ENCODE measurements at regions not wholly inside any gene's neighbourhood (a gene's known extent, or its start where the extent isn't known, plus 50 kb on each side); places are given as distances from the start of the nearest gene placed in this dataset.
"Not testable (repeated sequence)": the region's sequence is repeated elsewhere in the genome, so short reads cannot be mapped to it uniquely, and the experiment has no call there.

- DNase-seq = no peak
Observed at GRCh38 chrX:38943120-38943519, 141.9 kb downstream of the MID1IP1 start.

DNA sequence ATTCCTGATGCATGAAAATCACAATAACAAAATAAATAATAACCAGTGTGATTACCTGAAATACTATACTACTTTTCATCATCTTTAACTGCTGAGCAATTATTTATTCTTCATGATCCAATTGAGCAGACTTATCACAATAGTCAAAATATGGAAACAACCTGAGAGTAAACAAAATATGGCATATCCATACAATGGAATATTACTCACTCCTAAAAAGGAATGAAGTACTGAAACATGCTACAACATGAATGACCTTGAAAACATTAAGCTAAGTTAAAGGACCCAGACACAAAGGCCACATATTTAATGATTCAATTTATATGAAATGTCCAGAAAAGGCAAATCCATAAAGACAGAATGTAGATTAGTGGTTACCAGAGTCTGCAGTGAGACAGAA is 146.8 kb downstream of the MID1IP1 start:
- no peak for DNase-seq

DNA sequence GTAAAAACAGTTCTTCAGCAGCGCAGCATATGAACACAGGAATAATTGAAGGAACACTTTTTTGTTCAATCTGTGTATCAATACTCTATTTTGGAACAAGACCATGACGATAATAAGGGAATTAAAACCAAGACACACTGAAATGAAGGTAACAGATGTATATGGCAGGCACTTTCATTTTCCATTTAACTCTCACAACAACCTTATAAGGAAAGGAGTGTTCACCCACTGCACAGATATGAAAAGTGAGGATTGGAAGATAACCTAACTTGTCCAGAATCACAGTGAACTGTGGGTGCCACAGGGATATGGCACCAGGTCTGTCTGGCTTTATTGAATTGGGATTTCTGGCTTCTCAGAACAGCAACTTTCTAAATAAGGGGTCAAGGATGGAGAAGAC is 153.3 kb downstream of the MID1IP1 start:
- DNase-seq = no peak

GRCh38 chrX:38959736-38960135 is 158.5 kb downstream of the MID1IP1 start:
- no peak for DNase-seq

DNA sequence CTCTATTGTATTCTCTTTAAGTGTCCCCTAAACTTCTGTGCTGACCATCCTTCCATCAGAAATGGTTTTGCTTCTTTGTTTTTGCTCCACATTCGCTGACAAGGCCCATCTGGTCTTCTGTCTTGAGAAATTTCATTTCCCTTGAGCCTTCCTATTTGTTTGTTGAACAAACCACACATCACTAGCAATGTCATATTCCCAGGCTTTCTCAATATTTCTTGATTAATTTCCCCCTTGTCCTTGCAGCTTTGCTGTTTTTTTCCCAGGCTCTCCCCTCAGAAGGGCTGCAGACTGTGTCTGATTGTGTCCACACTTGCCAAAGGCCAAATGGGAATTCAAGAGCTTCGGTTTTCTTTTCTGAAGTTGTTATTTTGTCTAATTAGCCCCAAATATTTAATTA is 158.9 kb downstream of the MID1IP1 start:
- DNase-seq = no peak

DNA sequence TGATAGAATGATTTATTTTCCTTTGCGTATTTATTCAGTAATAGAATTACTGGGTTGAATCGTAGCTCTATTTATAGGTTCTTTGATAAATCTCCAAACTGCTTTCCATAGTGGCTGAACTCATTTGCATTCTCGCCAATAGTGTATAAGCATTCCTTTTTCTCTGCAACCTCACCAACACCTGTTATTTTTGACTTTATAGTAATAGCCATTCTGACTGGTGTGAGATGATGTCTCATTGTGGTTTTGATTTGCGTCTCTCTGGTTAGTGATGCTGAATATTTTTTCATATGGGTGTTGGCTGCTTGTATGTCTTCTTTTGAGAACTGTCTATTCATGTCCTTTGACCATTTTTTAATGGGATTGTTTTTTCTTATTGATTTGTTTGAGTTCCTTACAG is 160.7 kb downstream of the MID1IP1 start:
- DNase-seq = no peak

DNA sequence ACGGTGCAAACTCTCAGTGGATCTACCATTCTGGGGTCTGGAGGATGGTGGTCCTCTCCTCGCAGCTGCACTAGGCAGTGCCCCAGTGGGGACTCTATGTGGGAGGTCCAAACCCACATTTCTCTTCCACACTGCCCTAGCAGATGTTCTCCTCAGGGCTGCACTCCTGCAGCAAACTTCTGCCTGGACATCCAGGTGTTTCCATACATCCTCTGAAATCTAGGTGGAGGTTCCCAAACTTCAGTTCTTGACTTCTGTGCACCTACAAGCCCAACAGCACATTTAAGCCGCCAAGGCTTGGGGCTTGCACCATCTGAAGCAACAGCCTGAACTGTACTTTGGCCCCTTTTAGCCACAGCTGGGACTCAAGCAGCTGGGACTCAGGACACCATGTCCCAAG is 162.0 kb downstream of the MID1IP1 start:
- DNase-seq = not testable (repeated sequence)

DNA sequence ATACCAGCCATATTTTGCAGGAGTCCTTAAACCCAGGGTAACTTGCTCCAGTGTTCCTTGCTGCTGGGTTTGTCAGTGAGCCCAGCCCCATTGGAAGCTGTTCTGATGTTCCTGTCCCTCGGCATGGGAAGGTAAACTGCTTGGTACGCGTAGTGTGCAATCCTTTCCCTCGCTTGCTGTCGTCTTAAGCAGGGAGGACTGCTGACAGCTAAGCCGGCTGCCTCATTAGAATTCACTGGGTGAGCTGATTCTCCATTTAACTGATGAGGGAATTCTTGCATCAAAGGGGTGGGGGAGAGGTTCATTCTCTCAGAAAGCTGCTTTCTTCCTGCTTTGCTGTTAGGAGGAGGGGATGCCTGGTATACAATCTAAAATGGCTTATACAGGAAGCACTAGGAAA is 164.6 kb downstream of the MID1IP1 start:
- DNase-seq = no peak

GRCh38 chrX:38968344-38969216 is 167.3 kb downstream of the MID1IP1 start:
- DNase-seq = no peak

GRCh38 chrX:38970074-38970473 is 168.8 kb downstream of the MID1IP1 start:
- DNase-seq = no peak

DNA sequence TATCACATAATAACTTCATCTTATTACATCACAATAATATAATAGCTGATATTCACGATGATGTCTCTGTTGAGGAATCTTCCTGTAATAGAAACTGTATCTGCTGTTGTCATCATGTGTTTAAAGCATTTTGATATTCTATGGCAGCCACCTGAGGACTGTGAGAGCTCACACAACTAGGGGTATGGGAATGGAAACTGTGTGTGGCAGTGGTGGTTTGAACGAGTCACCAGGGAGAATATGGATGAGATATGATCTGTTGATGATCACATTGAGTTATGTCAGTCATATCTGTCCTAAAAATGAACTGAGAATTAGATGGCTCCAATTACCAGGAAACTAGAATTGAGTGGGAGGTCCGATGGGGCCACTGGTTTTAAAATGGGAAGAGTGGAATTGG is 169.6 kb downstream of the MID1IP1 start:
- no peak for DNase-seq

GRCh38 chrX:38973322-38973721 is 172.1 kb downstream of the MID1IP1 start:
- no peak for DNase-seq

DNA sequence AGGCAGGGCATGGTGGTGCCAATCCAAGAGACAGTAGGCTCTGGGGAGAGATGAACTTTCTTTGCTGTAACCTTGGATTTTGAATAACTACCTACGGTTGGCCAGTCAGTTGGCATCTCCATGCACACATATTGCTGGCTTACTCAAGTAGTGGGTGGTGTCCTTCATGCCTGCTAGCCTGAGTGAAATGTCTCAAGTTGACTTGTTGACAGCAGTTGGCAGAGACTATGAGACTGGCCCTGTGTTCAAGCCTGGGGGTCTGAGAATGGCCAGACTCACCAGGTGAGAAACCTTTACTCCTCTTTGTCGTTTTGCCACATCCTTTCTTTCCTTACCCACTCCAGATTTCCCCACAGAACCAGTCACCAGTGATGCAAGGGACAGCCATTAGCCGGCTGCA is 173.3 kb downstream of the MID1IP1 start:
- no peak for DNase-seq

DNA sequence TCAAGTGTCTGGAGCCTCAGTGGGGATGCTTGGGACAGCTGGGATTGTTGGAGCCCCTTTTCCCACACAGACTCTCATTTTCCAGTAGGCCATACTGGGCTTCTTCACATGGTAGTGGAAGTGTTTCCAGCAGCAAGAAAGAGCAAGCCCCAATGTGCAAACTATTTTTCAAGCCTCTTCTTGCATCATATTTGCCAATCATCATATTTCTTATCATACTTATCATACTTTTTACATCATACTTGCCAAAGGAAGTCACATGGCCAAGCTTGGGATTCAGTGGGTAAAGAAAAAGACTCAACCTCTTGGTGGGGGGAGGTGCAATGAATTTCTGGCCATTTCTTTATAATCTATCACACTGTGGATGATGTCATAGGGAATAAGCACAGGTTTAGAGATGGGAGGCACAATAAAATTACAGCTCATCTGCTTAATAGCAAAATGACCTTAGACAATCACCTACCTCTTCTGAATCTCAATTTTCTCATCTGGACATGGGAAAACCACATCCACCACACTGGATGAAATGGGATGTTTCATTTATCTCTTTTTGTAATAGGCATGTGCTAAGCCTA is 174.2 kb downstream of the MID1IP1 start:
- DNase-seq = no peak

GRCh38 chrX:38982370-38982769 is 181.1 kb downstream of the MID1IP1 start:
- no peak for DNase-seq

- DNase-seq = no peak
Observed at GRCh38 chrX:38982843-38983242, 181.6 kb downstream of the MID1IP1 start.

GRCh38 chrX:38985375-38985774 is 184.1 kb downstream of the MID1IP1 start:
- DNase-seq = peak; percentile 30

- no peak for DNase-seq
Observed at GRCh38 chrX:38985945-38986344, 184.7 kb downstream of the MID1IP1 start.

DNA sequence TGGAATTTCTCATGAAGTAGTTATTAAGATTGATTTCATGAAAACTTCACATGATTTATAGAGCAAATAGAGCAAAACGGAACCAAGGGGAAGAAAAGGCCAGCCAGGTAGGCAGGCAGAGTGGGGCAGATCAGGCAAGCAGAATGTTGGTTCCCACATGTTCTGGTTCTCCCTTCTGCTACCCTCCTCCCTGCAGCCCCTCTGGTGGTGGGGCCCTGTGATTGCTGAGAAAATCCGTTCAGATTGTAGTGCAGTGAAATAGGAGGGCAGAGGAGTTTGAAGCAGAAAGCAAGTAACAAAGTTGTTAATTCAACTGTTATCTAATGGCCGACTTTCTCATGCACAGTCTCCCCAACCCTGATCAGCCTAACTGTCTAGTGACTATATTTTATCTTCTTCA is 185.3 kb downstream of the MID1IP1 start:
- DNase-seq = no peak

GRCh38 chrX:38987198-38987651 is 186.0 kb downstream of the MID1IP1 start:
- no peak for DNase-seq

DNA sequence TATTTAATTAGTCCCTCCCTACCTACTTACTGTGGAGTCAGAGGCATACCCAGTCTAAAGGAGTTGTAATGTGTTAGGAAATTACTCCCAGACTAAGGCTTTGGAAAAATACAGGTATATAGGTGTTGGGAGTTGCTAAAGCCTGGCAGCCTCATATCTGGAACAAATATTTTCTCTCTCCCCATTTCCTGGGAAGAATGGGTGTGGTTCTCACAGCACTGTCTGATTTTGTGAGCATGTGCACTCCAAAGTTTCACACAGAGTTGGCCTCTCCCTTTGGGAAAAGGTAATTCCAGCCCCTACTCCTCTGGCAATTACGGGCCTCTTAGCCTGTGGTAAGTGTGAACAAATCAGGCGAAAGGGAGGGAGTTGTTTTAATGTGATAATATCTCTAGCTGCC is 187.0 kb downstream of the MID1IP1 start:
- no peak for DNase-seq

DNA sequence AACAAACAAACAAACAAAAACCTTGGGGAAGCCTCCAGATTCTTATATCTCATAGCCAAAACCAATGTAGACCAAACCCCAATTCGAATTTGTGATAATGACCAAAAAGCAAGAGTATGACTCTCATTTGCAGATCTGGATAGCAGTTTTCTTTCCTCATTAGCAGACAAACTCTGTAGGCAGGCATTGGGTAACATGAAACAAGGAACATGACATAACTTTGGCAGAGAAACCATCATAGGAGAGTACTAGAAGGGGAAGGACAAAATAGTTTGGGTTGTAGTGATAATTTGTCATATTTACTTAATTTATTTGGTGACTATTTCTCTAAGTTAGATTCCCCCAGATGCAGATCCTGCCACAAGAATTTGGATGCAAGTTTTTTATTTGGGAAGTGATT is 187.8 kb downstream of the MID1IP1 start:
- no peak for DNase-seq

- no peak for DNase-seq
Observed at GRCh38 chrX:38991656-38992440, 190.6 kb downstream of the MID1IP1 start.
